ENCODE measurements at regions not wholly inside any gene's neighbourhood (a gene's known extent, or its start where the extent isn't known, plus 50 kb on each side); places are given as distances from the start of the nearest gene placed in this dataset.

GRCh38 chr11:80317612-80318011 is 876.8 kb upstream of the TENM4 start:
- no peak for TF ChIP-seq CTCF (IDR thresholded peaks at IDR 0.05)
- TF ChIP-seq POLR2A (IDR thresholded peaks at IDR 0.05): no peak

Data from adrenal gland (tissue), 5 donors.